Hematopoietic multipotent progenitor cell treated with erythropoietin and hydrocortisone succinate and interleukin-3 and kit ligand, for 17 days (in vitro differentiated cells): ENCODE measurements at regions not wholly inside any gene's neighbourhood (a gene's known extent, or its start where the extent isn't known, plus 50 kb on each side); places are given as distances from the start of the nearest gene placed in this dataset.
"Not testable (repeated sequence)": the region's sequence is repeated elsewhere in the genome, so short reads cannot be mapped to it uniquely, and the experiment has no call there.

Source experiments
- DNase-seq: peaks from one replicate; pipeline ENCODE4 v3.0.0-alpha.2; 2015; ENCODE audit warnings: low spot score

DNA sequence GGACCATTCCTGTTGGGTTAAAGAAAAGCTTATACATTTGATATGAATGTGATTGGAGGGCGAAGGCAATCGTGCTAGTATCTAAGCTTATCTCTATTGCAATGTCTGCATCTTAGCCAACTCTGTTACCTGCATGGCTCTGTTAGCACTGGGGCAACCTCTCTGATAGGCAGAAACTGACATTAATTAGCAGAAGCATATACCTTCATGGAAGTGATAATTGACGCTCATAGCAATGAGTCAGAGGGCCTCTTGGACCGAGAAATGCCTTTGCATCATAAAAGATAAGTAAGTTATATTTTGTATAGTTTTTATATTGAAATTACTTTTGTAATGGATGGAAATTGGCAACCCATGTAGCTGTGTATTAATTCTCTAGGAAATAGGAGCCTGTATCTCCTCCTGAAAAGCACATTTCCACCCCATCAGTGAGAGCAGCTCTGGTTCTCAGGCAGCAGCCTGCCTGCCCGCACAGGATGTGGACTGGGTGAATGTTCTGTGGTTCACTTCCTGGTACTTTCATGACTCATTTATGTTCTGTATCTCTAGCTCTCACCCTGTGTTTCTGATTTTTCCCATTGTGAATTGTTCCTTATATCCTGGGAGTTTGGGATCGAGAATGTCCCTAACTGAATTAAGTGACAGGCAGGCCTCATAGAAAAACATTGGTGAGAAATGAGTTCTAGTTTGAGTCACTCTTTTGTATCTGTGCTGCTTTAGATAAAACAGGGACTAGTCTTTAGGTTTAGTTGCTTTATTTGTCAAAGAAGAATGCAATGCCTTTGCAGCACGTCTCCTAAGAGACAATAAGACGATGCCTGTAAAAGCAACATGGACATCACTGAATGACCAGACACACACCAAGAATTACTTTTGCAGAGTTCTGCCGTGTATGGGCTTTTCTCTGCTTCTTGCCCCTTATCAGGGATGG, 344.9 kb downstream of the DCDC2C start:
- no peak for DNase-seq

DNA sequence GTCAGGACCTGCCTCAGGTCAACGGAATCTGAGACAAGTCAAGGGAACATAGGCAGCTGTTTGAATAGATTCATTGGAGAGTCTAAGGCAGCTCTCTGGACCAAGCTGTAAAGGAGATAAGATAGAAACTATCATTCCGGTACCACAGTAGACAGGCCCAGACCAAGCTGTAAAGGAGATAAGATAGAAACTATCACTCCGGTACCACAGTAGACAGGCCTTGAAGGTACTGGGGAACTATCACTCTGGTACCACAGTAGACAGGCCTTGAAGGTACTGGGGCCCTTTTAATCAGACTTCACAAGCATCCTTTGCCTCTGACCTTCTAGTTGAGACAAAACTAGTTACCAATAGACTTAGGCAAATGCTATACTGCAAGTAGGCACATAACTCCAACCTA, 346.1 kb downstream of the DCDC2C start:
- no peak for DNase-seq

- no peak for DNase-seq
Measured at GRCh38 chr2:4053769-4054493, 350.6 kb downstream of the DCDC2C start.

- DNase-seq, result no peak
Measured at GRCh38 chr2:4066217-4066616, 362.8 kb downstream of the DCDC2C start.

- DNase-seq, result no peak
Measured at GRCh38 chr2:4073026-4073569, 369.7 kb downstream of the DCDC2C start.

- DNase-seq, result no peak
Measured at GRCh38 chr2:4077017-4077416, 373.6 kb downstream of the DCDC2C start.

- DNase-seq, result no peak
Measured at GRCh38 chr2:4085186-4085585, 381.8 kb downstream of the DCDC2C start.

GRCh38 chr2:4090668-4091630, 387.6 kb downstream of the DCDC2C start:
- no peak for DNase-seq

- DNase-seq, result no peak
Measured at GRCh38 chr2:4091869-4092268, 388.5 kb downstream of the DCDC2C start.

- no peak for DNase-seq
Measured at GRCh38 chr2:4094743-4095142, 391.4 kb downstream of the DCDC2C start.

GRCh38 chr2:4096978-4097766, 393.8 kb downstream of the DCDC2C start:
- no peak for DNase-seq

DNA sequence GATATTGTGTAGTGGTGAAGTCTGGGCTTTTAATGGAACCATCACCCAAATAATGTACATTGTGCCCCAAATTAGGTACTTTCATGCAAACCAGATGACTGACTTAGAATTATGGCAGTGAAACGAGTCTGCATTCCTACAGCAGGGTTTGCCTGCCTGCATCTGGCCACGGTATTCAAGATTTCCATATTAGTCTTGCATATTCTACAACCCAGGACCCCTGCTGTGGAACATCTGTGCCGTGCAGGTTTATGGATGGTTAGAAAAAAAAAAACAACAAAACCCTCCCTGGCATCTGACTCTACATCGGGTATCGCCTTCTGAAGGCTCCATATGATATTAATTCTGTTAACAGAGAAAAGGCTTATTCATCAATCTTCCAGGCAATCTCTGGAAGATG, 394.8 kb downstream of the DCDC2C start:
- DNase-seq, result no peak

DNA sequence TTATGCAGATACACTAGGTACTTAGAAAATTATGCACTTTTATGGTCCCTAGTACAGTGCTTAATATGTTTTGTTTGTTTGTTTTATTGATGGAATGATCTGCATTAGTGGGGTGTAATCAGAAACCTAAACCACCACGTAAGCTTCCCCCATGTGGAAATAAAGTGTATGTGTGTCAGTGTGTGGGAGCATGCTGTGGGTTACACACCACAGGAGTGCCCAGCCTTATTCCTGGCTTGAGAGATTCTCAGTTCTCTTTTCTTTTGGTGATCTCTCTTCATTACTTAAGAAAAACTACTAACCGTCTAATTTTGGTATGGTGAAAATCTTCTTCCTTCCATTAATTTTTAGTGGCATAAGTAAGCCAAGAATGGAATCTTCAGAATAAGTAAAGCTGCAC, 398.6 kb downstream of the DCDC2C start:
- DNase-seq, result no peak

GRCh38 chr2:4107179-4107578, 403.8 kb downstream of the DCDC2C start:
- no peak for DNase-seq

- DNase-seq, result no peak
Measured at GRCh38 chr2:4110273-4110672, 406.9 kb downstream of the DCDC2C start.

DNA sequence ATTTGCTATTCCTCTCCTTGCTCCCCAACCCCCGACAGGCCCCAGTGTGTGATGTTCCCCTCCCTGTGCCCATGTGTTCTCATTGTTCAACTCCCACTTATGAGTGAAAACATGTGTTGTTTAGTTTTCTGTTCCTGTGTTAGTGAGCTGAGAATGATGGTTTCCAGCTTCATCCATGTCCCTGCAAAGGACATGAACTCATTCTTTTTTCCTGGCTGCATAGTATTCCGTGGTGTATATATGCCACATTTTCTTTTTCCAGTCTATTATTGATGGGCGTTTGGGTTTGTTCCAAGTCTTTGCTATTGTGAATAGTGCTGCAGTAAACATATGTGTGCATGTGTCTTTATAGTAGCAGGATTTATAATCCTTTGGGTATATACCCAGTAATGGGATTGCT, 412.1 kb downstream of the DCDC2C start:
- not testable (repeated sequence) for DNase-seq

DNA sequence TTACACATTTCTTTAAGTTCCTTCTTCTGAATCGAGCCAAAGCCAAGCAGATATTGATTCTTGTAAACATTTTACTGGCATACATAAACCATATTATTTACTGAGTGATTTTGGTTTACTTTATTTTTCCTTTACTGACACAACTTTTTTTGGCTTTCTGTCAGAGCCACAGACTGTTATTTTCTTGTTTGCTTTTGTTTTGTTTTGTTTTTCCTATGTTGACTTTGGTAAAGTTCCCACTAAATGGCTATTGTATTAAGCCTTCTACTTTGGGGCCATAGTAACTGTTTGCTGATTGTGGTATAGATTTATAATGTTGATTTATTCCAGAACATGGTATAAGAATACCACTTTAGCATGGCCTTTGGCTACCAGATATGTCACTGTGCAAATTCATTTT, 419.4 kb downstream of the DCDC2C start:
- DNase-seq, result no peak

GRCh38 chr2:4130651-4131050, 427.3 kb downstream of the DCDC2C start:
- no peak for DNase-seq

DNA sequence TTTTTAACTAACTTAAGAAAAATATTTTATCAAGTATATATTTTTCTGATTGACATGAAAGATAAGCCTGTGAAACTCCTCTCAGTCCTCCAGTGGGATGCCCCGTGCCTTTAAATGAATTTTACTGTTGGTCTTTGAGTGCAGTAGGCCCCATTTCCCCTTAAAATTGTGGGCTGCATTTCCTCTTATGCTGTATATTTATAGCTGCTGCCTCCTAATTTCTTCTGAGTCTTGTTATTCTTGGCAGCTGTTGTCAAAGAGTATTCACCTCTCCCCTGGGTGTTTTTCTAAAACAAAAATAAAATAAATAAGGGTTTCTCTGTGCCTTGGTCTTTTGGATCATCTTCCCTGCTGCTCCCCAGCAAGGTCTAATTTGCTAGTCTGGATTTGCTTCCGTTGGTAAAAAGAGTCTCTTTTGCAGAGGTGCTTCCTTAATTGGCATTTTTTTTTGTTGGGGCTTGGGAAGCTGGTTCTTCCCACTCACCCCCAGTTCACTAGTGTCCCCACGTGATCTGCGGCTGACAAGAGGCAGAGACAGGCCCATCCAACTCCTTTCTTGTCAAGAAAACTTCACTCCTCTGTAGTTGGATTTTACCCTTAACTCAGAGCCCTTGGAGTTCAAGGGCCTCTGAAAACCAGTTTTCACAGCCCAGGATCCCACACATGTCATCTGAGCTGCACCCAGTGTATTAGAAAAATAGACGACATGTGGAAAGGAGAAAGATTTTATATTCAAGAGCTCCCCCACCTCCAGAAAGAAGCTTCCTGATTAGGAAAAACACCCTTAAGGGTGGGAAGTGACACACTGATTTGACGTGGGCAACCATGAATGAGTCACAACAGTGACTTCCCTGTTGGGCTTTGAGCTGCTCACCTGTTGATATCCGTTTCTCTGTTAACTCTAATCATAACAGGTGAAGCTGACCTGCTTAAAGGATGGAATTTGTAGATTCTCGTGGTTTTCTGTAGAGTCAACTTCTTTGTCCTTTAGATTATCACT, 431.5 kb downstream of the DCDC2C start:
- no peak for DNase-seq

DNA sequence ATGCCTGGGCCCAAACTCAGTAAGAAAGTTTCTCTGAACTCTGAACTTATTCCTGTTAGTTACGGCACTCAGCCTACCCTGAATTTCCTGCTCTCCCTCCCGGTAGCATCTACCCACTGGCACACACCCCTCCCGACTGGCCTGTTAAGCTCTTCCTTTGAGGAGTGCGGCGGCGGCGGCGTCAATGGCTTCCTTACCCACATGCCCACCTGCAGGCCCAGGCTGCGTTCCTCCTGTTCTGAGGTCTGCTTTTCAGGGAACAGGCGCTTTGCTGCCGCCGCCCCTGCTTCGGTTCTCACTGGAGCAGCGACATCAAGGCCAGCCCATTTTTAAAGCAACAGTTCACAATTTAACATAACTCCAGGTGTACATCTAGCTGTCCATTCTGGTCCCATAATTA, 432.4 kb downstream of the DCDC2C start:
- DNase-seq, result no peak
